ENCODE measurements at regions not wholly inside any gene's neighbourhood (a gene's known extent, or its start where the extent isn't known, plus 50 kb on each side); places are given as distances from the start of the nearest gene placed in this dataset.

DNA sequence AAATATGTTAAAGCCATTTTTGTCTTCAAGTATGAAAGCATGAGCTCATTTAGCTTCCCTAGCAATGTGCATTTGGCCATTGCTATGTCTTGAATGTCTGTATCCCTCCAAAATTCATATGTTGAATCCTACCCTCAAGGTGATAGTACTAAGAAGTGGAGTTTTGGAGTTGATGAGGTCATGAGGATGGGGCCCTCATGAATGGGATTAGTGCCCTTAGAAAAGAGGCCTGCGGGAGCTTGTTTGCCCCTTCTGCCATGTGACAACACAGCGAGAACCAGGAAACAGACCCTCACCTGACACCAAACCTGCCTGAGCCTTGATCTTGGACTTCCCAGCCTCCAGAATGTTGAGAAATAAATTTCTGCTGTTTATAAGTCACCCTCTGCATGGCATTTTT is 61.3 kb upstream of the UCN3 start:
- TF ChIP-seq POLR2AphosphoS5 (IDR thresholded peaks at IDR 0.05; ENCODE audit: low read depth, low read length), result no peak
- TF ChIP-seq POLR2A (IDR thresholded peaks at IDR 0.05; ENCODE audit: low read depth, low read length), result no peak
- TF ChIP-seq TAF1 (IDR thresholded peaks at IDR 0.05; ENCODE audit: borderline replicate concordance, low read depth, low read length), result no peak
